ENCODE measurements at regions not wholly inside any gene's neighbourhood (a gene's known extent, or its start where the extent isn't known, plus 50 kb on each side); places are given as distances from the start of the nearest gene placed in this dataset.
"Not testable (repeated sequence)": the region's sequence is repeated elsewhere in the genome, so short reads cannot be mapped to it uniquely, and the experiment has no call there.

DNA sequence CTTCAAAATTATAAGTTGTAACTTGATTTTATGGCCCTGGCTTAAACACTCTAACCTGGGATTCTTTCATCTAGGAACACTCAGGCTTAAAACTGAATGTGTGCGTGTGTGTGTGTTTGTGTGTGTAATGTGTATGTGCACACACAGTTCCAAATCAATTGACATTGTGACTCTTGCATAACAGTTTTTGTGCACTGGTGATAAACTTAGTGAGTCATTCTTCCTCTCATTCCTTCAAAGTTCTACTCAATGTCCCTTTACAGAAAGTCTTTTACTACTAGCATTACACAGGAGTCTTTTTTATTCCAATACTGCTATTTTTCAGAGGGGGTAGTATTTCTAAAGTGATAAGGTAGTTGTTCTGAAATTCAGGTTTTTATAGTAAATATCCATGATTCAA is 943.6 kb downstream of the KCNT2 start:
- Mint-ChIP-seq H3K27ac (no peak overlapping the region), H3K36me3 (ENCODE audit: low read depth) (no peaks in the 10 kb centered on the region), H3K27me3 (no peaks in the 10 kb centered on the region), H3K4me1 (no peaks in the 10 kb centered on the region), H3K9me3 (no peaks in the 10 kb centered on the region), H3K4me3 (no peak overlapping the region)
- ChIA-PET POLR2A (no interaction called here), CTCF (no interaction called here)
- DNase-seq = no peak

DNA sequence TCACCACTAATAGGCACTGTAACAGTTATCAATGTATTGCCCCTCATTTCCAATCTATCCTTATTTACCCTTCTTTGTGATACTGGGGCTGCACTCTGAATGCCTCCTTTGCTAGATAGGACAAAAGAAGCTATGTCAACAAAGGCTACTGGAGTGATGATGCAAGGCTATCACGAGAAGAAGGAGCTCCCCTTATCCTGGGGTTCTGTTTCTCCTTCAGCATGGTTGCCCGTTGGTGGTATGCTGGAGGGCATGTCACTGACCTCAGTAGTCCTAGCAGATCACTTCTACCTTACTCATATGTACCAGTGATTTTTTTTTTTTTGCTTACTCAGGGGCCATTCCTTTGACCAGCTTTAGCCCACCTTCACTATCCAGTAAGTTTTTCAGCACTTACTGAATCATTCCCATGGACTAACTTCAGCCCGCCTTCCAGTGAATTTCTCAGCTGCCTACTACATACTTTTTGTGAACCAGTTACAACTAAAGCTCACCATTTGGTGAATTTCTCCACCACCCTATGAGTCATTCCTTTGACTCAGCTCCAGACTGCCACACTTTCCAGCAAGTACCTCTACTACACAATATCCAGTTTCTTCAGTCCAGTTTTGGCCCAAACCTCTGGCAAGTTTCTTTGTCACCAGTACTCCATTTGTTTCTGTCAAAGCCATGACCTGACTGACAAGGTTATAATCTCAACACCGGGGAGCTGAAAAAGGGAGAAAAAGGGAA is 944.5 kb downstream of the KCNT2 start:
- no peak overlapping the region for H3K27ac Mint-ChIP-seq

DNA sequence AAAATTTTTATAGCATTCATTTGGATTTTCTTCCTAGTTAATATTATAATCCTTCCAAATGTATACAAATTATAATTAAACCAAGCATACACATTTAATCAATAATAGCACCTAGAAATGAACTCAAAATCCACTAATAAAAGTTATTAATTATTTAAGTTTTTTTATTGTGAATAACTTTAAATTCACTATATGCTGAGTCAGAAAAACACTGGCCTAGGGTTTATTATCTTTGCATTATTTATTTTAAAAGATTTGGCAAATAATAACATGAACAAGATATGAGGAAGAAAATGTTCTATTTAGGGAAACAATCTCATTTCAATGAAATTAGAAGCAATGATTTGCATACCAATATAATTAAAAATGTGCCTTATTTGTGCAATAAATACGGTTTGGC is 951.5 kb downstream of the KCNT2 start:
- no peak overlapping the region for H3K4me3 Mint-ChIP-seq
- ChIA-PET CTCF (no interaction called here), POLR2A (no interaction called here)
- H3K4me1 Mint-ChIP-seq = no peaks in the 10 kb centered on the region
- H3K9me3 Mint-ChIP-seq = peaks cover 2% of the 10 kb centered on the region
- H3K27ac Mint-ChIP-seq = no peak overlapping the region
- H3K27me3 Mint-ChIP-seq = no peaks in the 10 kb centered on the region
- no peaks in the 10 kb centered on the region for H3K36me3 Mint-ChIP-seq (ENCODE audit: low read depth)
- no peak for DNase-seq

More for the DNA sequence above, 944.5 kb downstream of the KCNT2 start:
- Mint-ChIP-seq H3K36me3 (ENCODE audit: low read depth) (no peaks in the 10 kb centered on the region), H3K4me3 (no peak overlapping the region), H3K27me3 (no peaks in the 10 kb centered on the region), H3K9me3 (no peaks in the 10 kb centered on the region), H3K4me1 (no peaks in the 10 kb centered on the region)
- POLR2A ChIA-PET = no interaction called here
- CTCF ChIA-PET = interaction anchor here (0.6 kb wide), 2 partner anchors 223 to 394 kb away, joined by 3 read pairs; no protein-coding TSS in a partner anchor
- no peak for DNase-seq

DNA sequence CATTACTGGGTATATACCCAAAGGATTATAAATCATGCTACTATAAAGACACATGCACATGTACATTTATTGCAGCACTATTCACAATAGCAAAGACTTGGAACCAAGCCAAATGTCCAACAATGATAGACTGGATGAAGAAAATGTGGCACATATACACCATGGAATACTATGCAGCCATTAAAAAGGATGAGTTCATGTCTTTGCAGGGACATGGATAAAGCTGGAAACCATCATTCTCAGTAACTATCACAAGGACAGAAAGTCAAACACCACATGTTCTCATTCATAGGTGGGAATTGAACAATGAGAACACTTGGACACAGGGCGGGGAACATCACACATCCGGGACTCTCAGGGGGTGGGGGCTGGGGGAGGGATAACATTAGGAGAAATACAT is 959.4 kb downstream of the KCNT2 start:
- POLR2A ChIA-PET; H3K4me3 Mint-ChIP-seq; H3K27me3 Mint-ChIP-seq; DNase-seq; H3K36me3 Mint-ChIP-seq (ENCODE audit: low read depth); H3K9me3 Mint-ChIP-seq; CTCF ChIA-PET; H3K27ac Mint-ChIP-seq; H3K4me1 Mint-ChIP-seq: not testable (repeated sequence)

DNA sequence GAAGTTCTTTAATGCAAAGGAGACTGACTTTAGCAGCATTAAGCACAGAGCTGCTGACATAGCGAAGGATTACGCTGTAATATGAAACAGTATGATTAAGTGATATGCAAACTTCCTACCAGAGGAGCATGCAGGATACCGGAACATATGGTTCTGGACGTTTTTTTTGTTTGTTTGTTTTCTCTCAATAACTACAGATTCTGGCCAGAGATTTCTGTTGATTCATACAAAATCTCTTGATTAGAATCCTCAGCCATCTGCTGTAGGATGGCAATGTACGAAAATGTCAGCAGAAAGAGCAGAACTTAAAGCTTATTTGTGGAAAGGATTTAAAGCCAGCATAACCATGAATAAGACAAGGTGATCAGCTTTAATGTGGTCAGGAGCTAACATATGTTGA is 970.7 kb downstream of the KCNT2 start:
- no peaks in the 10 kb centered on the region for H3K4me1 Mint-ChIP-seq
- H3K27me3 Mint-ChIP-seq = no peaks in the 10 kb centered on the region
- ChIA-PET POLR2A (no interaction called here), CTCF (no interaction called here)
- DNase-seq = no peak
- H3K4me3 Mint-ChIP-seq = no peak overlapping the region
- peaks cover 1% of the 10 kb centered on the region for H3K9me3 Mint-ChIP-seq
- H3K27ac Mint-ChIP-seq = no peak overlapping the region
- H3K36me3 Mint-ChIP-seq (ENCODE audit: low read depth) = no peaks in the 10 kb centered on the region

DNA sequence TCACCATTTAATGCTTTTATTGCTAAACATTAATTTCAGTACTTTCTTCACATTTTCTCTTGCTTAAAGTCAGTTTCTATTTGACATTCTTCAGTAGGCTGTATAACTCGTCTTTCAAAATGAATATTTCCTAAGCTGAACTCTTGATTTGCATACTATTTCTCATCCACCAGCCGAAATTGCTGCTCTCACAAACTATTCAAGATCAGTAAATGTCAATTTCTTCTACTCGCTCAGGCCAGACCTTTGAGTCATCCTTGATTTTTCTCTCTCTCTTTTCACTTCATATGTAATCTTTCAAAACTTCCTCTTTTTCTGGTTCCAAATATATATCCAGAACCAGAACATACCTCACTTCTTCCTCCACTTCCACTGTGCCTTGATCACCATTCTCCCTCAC is 990.0 kb downstream of the KCNT2 start:
- peaks cover 9% of the 10 kb centered on the region for H3K9me3 Mint-ChIP-seq
- H3K4me1 Mint-ChIP-seq = no peaks in the 10 kb centered on the region
- H3K4me3 Mint-ChIP-seq = no peak overlapping the region
- no peak overlapping the region for H3K27ac Mint-ChIP-seq
- no peak for DNase-seq
- CTCF ChIA-PET = no interaction called here
- no peaks in the 10 kb centered on the region for H3K27me3 Mint-ChIP-seq
- POLR2A ChIA-PET = no interaction called here
- no peaks in the 10 kb centered on the region for H3K36me3 Mint-ChIP-seq (ENCODE audit: low read depth)

DNA sequence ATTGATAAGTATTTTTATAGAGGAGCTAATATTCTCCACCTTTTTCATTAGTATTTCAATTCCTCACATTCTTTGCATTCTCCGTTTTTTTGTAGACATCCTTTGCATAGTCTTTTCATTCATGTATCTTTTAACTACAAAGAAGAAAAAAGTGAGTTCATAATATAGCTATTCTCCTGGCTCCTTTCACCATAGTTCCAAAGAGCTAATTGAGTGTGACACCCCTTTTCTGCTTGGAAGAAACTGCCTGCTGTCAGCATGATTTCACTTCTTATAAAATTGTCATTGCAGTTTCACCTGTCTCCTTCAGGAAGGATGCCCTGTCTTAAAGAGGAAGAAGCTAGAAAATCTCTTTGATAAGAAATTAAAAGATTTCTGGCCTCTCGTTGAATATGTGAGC is 991.1 kb downstream of the KCNT2 start:
- Mint-ChIP-seq H3K4me3 (no peak overlapping the region), H3K27me3 (no peaks in the 10 kb centered on the region), H3K4me1 (no peaks in the 10 kb centered on the region), H3K36me3 (ENCODE audit: low read depth) (no peaks in the 10 kb centered on the region), H3K9me3 (peaks cover 9% of the 10 kb centered on the region), H3K27ac (no peak overlapping the region)
- CTCF ChIA-PET = interaction anchor here (0.6 kb wide), 1 partner anchor 766 kb away, joined by 3 read pairs; no protein-coding TSS in a partner anchor
- DNase-seq = no peak
- POLR2A ChIA-PET = no interaction called here

DNA sequence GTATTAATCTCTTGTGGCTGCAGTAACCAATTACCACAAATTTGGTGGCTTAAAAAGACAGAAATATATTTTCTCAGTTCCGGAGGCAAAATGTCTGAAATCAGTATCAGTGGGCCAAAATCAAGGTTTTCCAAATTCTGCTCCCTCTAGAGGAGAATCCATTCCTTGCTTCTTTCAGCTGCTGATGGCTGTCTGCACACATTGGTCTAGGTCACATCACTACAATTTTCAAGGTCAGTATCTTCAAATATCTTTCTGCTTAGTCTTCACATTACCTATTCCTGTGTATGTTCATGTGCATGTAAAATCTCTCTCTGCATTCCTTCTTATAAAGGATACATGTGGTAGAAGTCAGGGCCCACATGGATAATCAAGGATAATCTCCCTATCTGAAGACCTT is 999.4 kb downstream of the KCNT2 start:
- Mint-ChIP-seq H3K9me3 (peaks cover 9% of the 10 kb centered on the region), H3K36me3 (ENCODE audit: low read depth) (no peaks in the 10 kb centered on the region), H3K4me3 (no peak overlapping the region), H3K4me1 (no peaks in the 10 kb centered on the region), H3K27me3 (no peaks in the 10 kb centered on the region), H3K27ac (no peak overlapping the region)
- POLR2A ChIA-PET = no interaction called here
- CTCF ChIA-PET = no interaction called here
- no peak for DNase-seq

DNA sequence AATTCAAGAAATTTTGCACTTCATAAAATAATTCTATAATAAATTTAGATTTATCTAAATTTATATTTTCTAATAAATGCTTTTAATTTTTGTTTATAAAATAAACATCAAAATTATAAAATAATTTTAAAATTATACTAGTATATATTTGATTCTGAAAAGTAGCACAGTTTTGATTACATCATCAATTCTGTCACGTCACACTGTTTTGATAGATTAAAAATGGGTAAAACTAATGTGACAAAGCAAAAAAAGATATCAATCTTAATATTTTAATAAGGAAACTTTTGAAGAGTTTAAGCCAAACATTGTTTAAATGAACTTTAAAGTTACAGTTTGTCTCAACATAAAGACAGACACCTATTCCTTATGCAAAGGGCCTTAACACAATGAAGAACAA is 1001.8 kb downstream of the KCNT2 start:
- no peak for DNase-seq

DNA sequence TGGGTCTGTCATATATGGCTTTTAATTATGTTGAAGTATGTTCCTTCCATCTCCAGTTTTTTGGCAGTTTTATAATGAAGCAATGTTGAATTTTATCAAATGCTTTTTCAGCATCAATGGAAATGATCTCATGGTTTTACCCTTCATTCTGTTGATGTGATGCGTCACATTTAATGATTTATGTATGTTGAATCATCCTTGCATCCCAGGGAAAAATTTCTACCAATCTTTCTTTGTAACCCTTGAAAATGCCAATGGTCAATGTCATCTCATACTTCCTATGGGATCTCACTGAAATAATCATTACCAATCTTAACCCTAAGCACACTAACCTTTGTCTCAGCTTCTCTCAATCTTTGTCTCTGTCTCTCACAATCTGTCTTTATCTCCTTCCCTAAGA is 1004.0 kb downstream of the KCNT2 start:
- Mint-ChIP-seq H3K4me1 (no peaks in the 10 kb centered on the region), H3K4me3 (no peak overlapping the region)
- POLR2A ChIA-PET = no interaction called here

More for the DNA sequence above, 1001.8 kb downstream of the KCNT2 start:
- no peaks in the 10 kb centered on the region for H3K4me1 Mint-ChIP-seq
- H3K36me3 Mint-ChIP-seq (ENCODE audit: low read depth) = no peaks in the 10 kb centered on the region
- H3K4me3 Mint-ChIP-seq = no peak overlapping the region
- no peak overlapping the region for H3K27ac Mint-ChIP-seq
- peaks cover 13% of the 10 kb centered on the region for H3K9me3 Mint-ChIP-seq
- ChIA-PET CTCF (no interaction called here), POLR2A (no interaction called here)
- H3K27me3 Mint-ChIP-seq = no peaks in the 10 kb centered on the region

DNA sequence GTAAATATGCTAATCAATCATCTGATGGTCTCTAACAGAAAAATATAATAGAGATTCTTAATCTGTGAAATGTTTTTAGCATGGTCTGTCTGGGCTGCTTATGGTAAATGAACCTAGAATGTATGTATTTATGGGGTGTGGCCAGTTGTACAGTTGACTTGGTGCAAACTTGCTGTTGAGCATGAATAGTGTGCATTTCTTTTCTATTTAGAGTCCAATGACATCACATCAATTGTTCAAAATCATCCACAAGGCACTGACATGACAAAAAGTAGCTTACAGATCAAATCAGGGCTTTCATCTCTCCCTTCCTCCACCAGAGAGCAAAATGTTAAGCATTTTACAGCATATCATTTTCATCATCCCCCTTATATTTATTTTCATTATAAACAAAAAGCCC is 1010.3 kb downstream of the KCNT2 start:
- DNase-seq = no peak
- Mint-ChIP-seq H3K4me3 (no peak overlapping the region), H3K27ac (no peak overlapping the region), H3K4me1 (no peaks in the 10 kb centered on the region), H3K9me3 (peaks cover 4% of the 10 kb centered on the region), H3K36me3 (ENCODE audit: low read depth) (no peaks in the 10 kb centered on the region), H3K27me3 (no peaks in the 10 kb centered on the region)
- CTCF ChIA-PET = interaction anchor here (0.6 kb wide), 1 partner anchor 9 kb away, joined by 3 read pairs; no protein-coding TSS in a partner anchor
- POLR2A ChIA-PET = interaction anchor here (0.6 kb wide), 1 partner anchor 35 kb away, joined by 3 read pairs; no protein-coding TSS in a partner anchor

More for the DNA sequence above, 1004.0 kb downstream of the KCNT2 start:
- peaks cover 13% of the 10 kb centered on the region for H3K9me3 Mint-ChIP-seq
- no peaks in the 10 kb centered on the region for H3K36me3 Mint-ChIP-seq (ENCODE audit: low read depth)
- CTCF ChIA-PET = no interaction called here
- H3K27ac Mint-ChIP-seq = no peak overlapping the region
- no peaks in the 10 kb centered on the region for H3K27me3 Mint-ChIP-seq
- DNase-seq = no peak

DNA sequence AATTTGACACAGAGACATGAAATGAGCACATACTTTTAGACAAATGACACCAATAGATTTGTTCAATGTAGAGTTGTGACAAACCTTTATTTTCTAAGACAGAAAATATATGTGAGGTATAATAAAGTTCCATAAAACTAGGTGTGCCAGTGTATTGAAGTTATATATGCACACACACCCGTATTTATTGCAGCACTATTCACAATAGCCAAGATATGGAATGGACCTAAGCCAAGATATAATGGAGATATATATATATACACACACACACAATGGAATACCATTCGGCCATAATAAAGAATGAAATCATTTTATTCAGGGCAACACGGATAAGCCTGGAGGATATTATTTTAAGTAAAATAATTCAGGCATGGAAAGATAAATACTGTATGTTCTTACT is 1013.5 kb downstream of the KCNT2 start:
- POLR2A ChIA-PET = no interaction called here
- Mint-ChIP-seq H3K9me3 (no peaks in the 10 kb centered on the region), H3K36me3 (ENCODE audit: low read depth) (no peaks in the 10 kb centered on the region), H3K4me1 (no peaks in the 10 kb centered on the region), H3K27ac (no peak overlapping the region), H3K4me3 (no peak overlapping the region), H3K27me3 (no peaks in the 10 kb centered on the region)
- DNase-seq = no peak
- CTCF ChIA-PET = no interaction called here

DNA sequence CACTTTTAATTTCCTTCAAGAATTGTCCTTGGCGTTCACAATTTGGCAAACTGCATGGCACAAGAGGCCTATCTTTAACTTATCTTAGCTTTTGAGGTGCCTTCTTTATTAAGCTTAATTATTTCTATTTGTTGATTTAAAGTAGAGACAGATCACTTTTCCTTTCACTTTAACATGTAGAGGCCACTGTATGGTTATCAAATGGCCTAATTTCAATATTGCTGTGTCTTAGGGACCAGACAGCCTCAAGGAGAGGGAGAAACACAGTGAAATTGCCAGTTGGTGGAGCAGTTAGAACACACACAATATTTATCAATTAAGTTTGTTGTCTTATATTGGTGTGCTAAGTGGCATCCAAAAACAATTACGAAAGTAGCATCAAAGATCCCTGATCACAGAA is 1013.9 kb downstream of the KCNT2 start:
- CTCF ChIA-PET = no interaction called here

DNA sequence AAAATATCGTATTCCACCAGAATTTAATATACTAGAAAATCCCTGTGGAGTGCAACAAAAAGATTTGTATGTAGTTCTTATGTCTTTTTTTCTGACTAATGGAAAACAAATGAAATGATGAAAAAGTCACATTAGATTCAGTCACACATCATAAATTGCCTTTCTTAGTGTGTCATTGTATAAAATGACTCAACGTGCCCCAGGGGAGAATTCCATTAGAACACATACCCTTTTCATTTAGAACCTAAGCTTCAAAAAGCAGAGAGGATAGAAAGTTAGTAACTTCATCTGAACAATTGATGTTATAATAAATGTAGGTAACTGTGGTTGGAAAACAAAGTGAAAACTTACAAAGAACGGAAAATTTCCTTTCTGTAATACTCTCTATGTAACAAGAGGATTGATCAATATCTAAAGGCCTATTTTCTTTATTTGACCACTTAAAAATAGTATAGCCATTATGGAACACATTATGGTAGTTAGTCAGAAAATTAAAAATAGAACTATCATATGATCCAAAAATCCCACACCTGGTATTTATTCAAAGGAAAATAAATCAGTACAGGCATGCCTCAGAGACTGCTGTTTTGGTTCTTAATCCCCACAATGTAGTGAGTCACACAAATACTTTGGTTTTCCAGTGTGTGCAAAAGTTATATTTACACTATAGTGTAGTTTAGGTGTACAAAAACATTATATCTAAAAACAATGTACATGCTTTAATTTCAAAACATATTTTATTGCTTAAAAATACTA is 1016.1 kb downstream of the KCNT2 start:
- CTCF ChIA-PET = no interaction called here

More for the DNA sequence above, 1013.9 kb downstream of the KCNT2 start:
- no peaks in the 10 kb centered on the region for H3K36me3 Mint-ChIP-seq (ENCODE audit: low read depth)
- H3K4me1 Mint-ChIP-seq = no peaks in the 10 kb centered on the region
- DNase-seq = no peak
- H3K27me3 Mint-ChIP-seq = no peaks in the 10 kb centered on the region
- no peak overlapping the region for H3K27ac Mint-ChIP-seq
- H3K4me3 Mint-ChIP-seq = no peak overlapping the region
- POLR2A ChIA-PET = no interaction called here
- H3K9me3 Mint-ChIP-seq = no peaks in the 10 kb centered on the region

More for the DNA sequence above, 1016.1 kb downstream of the KCNT2 start:
- DNase-seq = no peak
- POLR2A ChIA-PET = no interaction called here
- Mint-ChIP-seq H3K36me3 (ENCODE audit: low read depth) (no peaks in the 10 kb centered on the region), H3K27ac (no peak overlapping the region), H3K27me3 (no peaks in the 10 kb centered on the region), H3K4me3 (no peak overlapping the region), H3K4me1 (no peaks in the 10 kb centered on the region), H3K9me3 (no peaks in the 10 kb centered on the region)
